GM12878 (cell line): ENCODE measurements at regions not wholly inside any gene's neighbourhood (a gene's known extent, or its start where the extent isn't known, plus 50 kb on each side); places are given as distances from the start of the nearest gene placed in this dataset.
"Not testable (repeated sequence)": the region's sequence is repeated elsewhere in the genome, so short reads cannot be mapped to it uniquely, and the experiment has no call there.

Experiments used
- ATAC-seq: fragments of 200-7000 bp; cut with Tn5 transposase; 3 replicates; pipeline ENCODE4 v1.9.1; 2020; ENCODE audit warnings: mild to moderate bottlenecking, moderate library complexity
- BruUV-seq: library from RNA; stranded (reverse); fragments of 400-500 nt; replicated peaks from 2 replicates; lab custom pipeline; 2021; lab: Mats Ljungman, UMichigan
- CTCF ChIA-PET: fragments of 300-600 bp; sonication (Branson Sonifier 250); formaldehyde crosslinking; extraction: SDS; loops from one replicate; lab custom pipeline; 2021; ENCODE audit warnings: inconsistent platforms; lab: Yijun Ruan, JAX
- POLR2A ChIA-PET: fragments of 350-600 bp; formaldehyde crosslinking; extraction: SDS; loops from one replicate; lab custom pipeline; 2021; ENCODE audit warnings: inconsistent platforms; lab: Charles Lee
- RAD21 ChIA-PET: fragments of 300-600 bp; sonication (Branson Sonifier 250); formaldehyde crosslinking; loops from one replicate; lab custom pipeline; 2023; ENCODE audit warnings: antibody characterized with exemption; ENCODE audit not compliant: unreplicated experiment; lab: Charles Lee
- SMC1A ChIA-PET: fragments of 300-600 bp; sonication (Branson Sonifier 250); formaldehyde crosslinking; loops from one replicate; lab custom pipeline; 2023; ENCODE audit not compliant: unreplicated experiment, uncharacterized antibody; lab: Charles Lee
- DNase-seq: peaks from one replicate; pipeline ENCODE4 v3.0.0-alpha.2; 2011; ENCODE audit warnings: low read depth, low spot score
- FAIRE-seq: peaks from 3 replicates; lab custom pipeline; 2011; peaks lifted over from hg19 to GRCh38; lab: Jason Lieb, UNC
- H2AFZ ChIP-seq: 2 replicates; pipeline ENCODE4 v1.6.0; 2011; ENCODE audit warnings: low read depth, low read length, control low read depth; ENCODE audit not compliant: control insufficient read depth
- H3K27ac ChIP-seq: 2 replicates; pipeline ENCODE4 v1.5.1; 2011; ENCODE audit warnings: control low read depth; ENCODE audit not compliant: control insufficient read depth, insufficient read depth
- H3K27me3 ChIP-seq, 2 experiments: replicated peaks in 1 of 2; 2 replicates each; pipeline versions ENCODE4 v1.6.0 to v1.6.1; 2011; ENCODE audit warnings: low read length in 1 of 2; ENCODE audit not compliant: control insufficient read depth in 2 of 2, insufficient read depth in 2 of 2
- H3K36me3 ChIP-seq, 2 experiments: 2 replicates each; pipeline ENCODE4 v1.5.1; 2011; ENCODE audit warnings: low read length in 1 of 2; ENCODE audit not compliant: control insufficient read depth in 2 of 2, insufficient read depth in 2 of 2
- H3K4me1 ChIP-seq: 2 replicates; pipeline ENCODE4 v1.6.1; 2011; ENCODE audit warnings: mild to moderate bottlenecking, low read length, moderate library complexity, mixed read lengths; ENCODE audit not compliant: control insufficient read depth, insufficient read depth
- H3K4me2 ChIP-seq: 2 replicates; pipeline ENCODE4 v1.6.0; 2011; ENCODE audit warnings: control low read depth; ENCODE audit not compliant: control insufficient read depth, insufficient read depth
- H3K4me3 ChIP-seq: fragments of 200-600 bp; sonication (generic); 2 replicates; pipeline ENCODE4 v1.5.1; 2016
- H3K79me2 ChIP-seq: 2 replicates; pipeline ENCODE4 v1.6.0; 2011; ENCODE audit warnings: low read length; ENCODE audit not compliant: control insufficient read depth, insufficient read depth
- H3K9ac ChIP-seq: 2 replicates; pipeline ENCODE4 v1.8.0; 2011; ENCODE audit warnings: low read length, control low read depth, mixed read lengths; ENCODE audit not compliant: control insufficient read depth, insufficient read depth
- H3K9me3 ChIP-seq: replicated peaks from 3 replicates; pipeline ENCODE4 v1.5.1; 2011; ENCODE audit warnings: mild to moderate bottlenecking, low read length; ENCODE audit not compliant: control insufficient read depth, insufficient read depth
- H4K20me1 ChIP-seq: 2 replicates; pipeline ENCODE4 v1.6.0; 2011; ENCODE audit not compliant: control insufficient read depth, insufficient read depth
- EED ChIP-seq: sonication (generic); IDR thresholded peaks from 2 replicates; pipeline ENCODE4 v1.6.1; 2016; ENCODE audit warnings: antibody characterized with exemption, low read depth
- KAT2A ChIP-seq: conservative IDR thresholded peaks from 2 replicates; pipeline ENCODE4 v1.6.1; 2011; ENCODE audit warnings: low read depth, low read length; ENCODE audit not compliant: control insufficient read depth
- REST ChIP-seq: IDR thresholded peaks from 2 replicates; pipeline ENCODE4 v1.6.1; 2012; ENCODE audit warnings: mild to moderate bottlenecking, low read depth, low read length
- WGBS: methylation state at CpG from one replicate; pipeline ENCODE4 v1.1.6; 2016; ENCODE audit warnings: low lambda C conversion rate; ENCODE audit not compliant: insufficient replicate concordance, insufficient coverage; ENCODE audit errors: missing lambda C conversion rate; 5-methylcytosine and 5-hydroxymethylcytosine counted together
- in situ Hi-C: fragments of 300-500 bp; cut with MboI; formaldehyde crosslinking; loops from 9 replicates; pipeline ENCODE4 v1.14.3; 2018; ENCODE audit warnings: mixed read lengths
- intact Hi-C: fragments of 100-400 bp; cut with micrococcal nuclease; formaldehyde crosslinking; loops from one replicate; pipeline ENCODE4 v1.14.2; 2022; ENCODE audit not compliant: unreplicated experiment

DNA sequence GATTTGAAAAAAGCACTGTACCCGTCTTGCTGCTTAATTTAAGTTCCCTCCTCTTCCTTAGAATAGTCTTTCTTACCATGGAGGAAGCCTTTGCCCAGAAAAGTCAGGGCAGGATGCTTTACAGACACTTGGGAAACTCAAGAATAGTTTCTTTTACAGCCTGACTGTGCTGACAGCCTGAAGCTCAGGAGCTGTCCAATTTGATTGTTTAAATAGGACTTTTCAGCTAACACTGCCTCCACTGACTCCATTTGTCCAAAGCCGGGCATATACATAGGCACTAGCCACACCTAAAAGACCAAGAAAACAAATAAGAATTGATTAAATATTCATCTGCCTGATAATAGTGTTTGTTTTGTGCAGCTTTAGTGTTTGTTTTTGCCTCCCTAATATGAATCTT, 110.9 kb upstream of the L3MBTL4 start:
- no peak for FAIRE-seq
- H3K27me3 ChIP-seq: no peaks in the 10 kb centered on the region
- no peaks in the 10 kb centered on the region for H3K4me1 ChIP-seq
- no peaks in the 10 kb centered on the region for H3K9me3 ChIP-seq
- ChIA-PET POLR2A (no interaction called here), RAD21 (no interaction called here), CTCF (no interaction called here), SMC1A (no interaction called here)
- H3K9ac ChIP-seq: no peak overlapping the region
- intact Hi-C loops: no loop called here
- 2% methylated on average over 2 of the region's 2 CpGs for WGBS
- no peaks in the 10 kb centered on the region for H4K20me1 ChIP-seq
- H3K4me2 ChIP-seq: no peak overlapping the region
- H3K79me2 ChIP-seq: no peaks in the 10 kb centered on the region
- H3K4me3 ChIP-seq: no peak overlapping the region
- no peak for ATAC-seq
- H3K27ac ChIP-seq: no peak overlapping the region
- H2AFZ ChIP-seq: no peak overlapping the region
- TF ChIP-seq KAT2A: no peak
- TF ChIP-seq REST: peak; percentile 15; the same call in 1 of the 2 replicates
- no peak for DNase-seq
- in situ Hi-C loops: loop anchor here (5.0 to 25.0 kb wide), 2 partner anchors 48 to 1438 kb away; no protein-coding TSS in a partner anchor
- no TSS peak for BruUV-seq
- no peaks in the 10 kb centered on the region for H3K36me3 ChIP-seq

DNA sequence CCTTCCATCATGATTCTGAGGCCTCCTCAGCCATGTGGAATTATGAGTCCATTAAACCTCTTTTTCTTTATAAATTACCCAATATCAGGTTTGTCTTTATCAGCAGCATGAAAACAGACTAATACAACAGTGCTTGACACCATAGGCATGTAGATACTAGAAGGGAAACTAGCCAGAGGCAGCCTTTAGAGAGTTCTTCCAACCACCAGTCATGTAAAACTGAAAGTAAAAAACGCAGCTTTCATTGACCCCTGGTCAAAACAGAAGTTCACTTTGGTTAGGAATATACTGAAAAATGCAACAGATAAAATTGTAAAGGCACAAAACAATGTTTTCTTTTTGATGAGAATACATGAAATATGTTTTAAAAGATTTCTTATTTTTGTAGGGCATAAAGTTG, 122.8 kb upstream of the L3MBTL4 start:
- no peak overlapping the region for H3K9ac ChIP-seq
- POLR2A ChIA-PET: no interaction called here
- 0% methylated on average over 1 of the region's 1 CpG for WGBS
- H2AFZ ChIP-seq: no peak overlapping the region
- no TSS peak for BruUV-seq
- no peaks in the 10 kb centered on the region for H3K79me2 ChIP-seq
- no peaks in the 10 kb centered on the region for H3K36me3 ChIP-seq
- no peaks in the 10 kb centered on the region for H3K27me3 ChIP-seq
- DNase-seq (no peak), FAIRE-seq (no peak), ATAC-seq (peak; percentile 61)
- in situ Hi-C loops (loop anchor here (10.0 to 25.0 kb wide), 2 partner anchors 347 to 1450 kb away; no protein-coding TSS in a partner anchor), intact Hi-C loops (no loop called here)
- no peak for TF ChIP-seq EED
- H3K27ac ChIP-seq: no peak overlapping the region
- CTCF ChIA-PET: interaction anchor here (1.7 kb wide), 1 partner anchor 348 kb away, joined by 4 read pairs; no protein-coding TSS in a partner anchor
- SMC1A ChIA-PET: interaction anchor here (1.3 kb wide), 1 partner anchor 15 kb away, joined by 3 read pairs; no protein-coding TSS in a partner anchor
- H4K20me1 ChIP-seq: no peaks in the 10 kb centered on the region
- no peak overlapping the region for H3K4me2 ChIP-seq
- H3K4me3 ChIP-seq: no peak overlapping the region
- no peaks in the 10 kb centered on the region for H3K9me3 ChIP-seq
- H3K4me1 ChIP-seq: no peaks in the 10 kb centered on the region
- RAD21 ChIA-PET: no interaction called here

- BruUV-seq, H3K27me3 ChIP-seq, DNase-seq, ATAC-seq, H3K4me1 ChIP-seq, H3K36me3 ChIP-seq, H3K9me3 ChIP-seq, FAIRE-seq, SMC1A ChIA-PET, H3K4me3 ChIP-seq, H3K79me2 ChIP-seq, H4K20me1 ChIP-seq, H3K9ac ChIP-seq, H2AFZ ChIP-seq, POLR2A ChIA-PET, H3K27ac ChIP-seq, H3K4me2 ChIP-seq: not testable (repeated sequence)
- intact Hi-C loops (loop anchor here (5.0 to 10.0 kb wide), 2 partner anchors 204 to 636 kb away; no protein-coding TSS in a partner anchor), in situ Hi-C loops (loop anchor here (25.0 kb wide), 1 partner anchor 1454 kb away; no protein-coding TSS in a partner anchor)
- 67% methylated on average over 6 of the region's 6 CpGs for WGBS
- CTCF ChIA-PET: interaction anchor here (0.7 to 4.0 kb wide), 4 partner anchors 18 to 345 kb away, joined by 3 to 46 read pairs (median 4); no protein-coding TSS in a partner anchor
- RAD21 ChIA-PET: interaction anchor here (3.7 kb wide), 1 partner anchor 345 kb away, joined by 15 read pairs; no protein-coding TSS in a partner anchor
Measured at GRCh38 chr18:6541131-6541679, 126.5 kb upstream of the L3MBTL4 start.
